ENCODE measurements at regions not wholly inside any gene's neighbourhood (a gene's known extent, or its start where the extent isn't known, plus 50 kb on each side); places are given as distances from the start of the nearest gene placed in this dataset.

DNA sequence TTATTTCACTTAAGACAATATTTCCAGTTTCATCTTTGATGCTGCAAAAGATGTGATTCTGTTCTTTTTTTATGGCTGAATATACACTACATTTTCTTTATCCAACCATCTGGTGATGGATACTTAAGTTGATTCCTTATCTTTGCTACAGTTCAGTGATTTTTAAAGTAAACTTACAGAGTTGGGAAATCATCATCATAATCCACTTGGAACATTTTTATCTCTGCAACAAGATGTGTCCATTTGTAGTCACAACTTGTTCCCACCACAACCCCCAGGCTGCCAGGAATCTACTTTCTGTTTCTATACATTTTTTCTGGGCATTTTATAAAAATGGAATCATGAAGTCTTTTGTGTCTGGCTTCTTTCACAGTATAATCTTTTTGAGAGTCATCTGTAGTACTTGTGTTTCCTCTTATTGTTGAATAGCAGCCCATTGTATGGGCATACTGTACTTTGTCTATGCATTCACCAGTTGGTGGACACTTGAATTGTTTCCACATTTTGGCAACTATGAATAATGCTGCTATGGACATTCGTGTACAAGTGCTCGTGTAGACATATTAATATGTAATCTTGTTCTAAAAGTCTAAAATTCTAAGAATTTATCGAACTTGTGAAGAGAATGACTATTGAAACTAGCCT is 212.5 kb upstream of the DDHD1 start:
- TF ChIP-seq FOXM1 (IDR thresholded peaks at IDR 0.05; ENCODE audit: borderline replicate concordance) (no peak), SP1 (IDR thresholded peaks at IDR 0.05) (no peak), TARDBP (IDR thresholded peaks at IDR 0.05) (no peak), L3MBTL2 (conservative IDR thresholded peaks at IDR 0.05) (no peak), SUZ12 (IDR thresholded peaks at IDR 0.05) (no peak), FOXA1 (IDR thresholded peaks at IDR 0.05) (no peak)
- TF ChIP-seq, protein P1, sequence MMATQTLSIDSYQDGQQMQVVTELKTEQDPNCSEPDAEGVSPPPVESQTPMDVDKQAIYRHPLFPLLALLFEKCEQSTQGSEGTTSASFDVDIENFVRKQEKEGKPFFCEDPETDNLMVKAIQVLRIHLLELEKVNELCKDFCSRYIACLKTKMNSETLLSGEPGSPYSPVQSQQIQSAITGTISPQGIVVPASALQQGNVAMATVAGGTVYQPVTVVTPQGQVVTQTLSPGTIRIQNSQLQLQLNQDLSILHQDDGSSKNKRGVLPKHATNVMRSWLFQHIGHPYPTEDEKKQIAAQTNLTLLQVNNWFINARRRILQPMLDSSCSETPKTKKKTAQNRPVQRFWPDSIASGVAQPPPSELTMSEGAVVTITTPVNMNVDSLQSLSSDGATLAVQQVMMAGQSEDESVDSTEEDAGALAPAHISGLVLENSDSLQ (IDR thresholded peaks at IDR 0.05) = no peak

Data from HEK293T (cell line).